ENCODE measurements at regions not wholly inside any gene's neighbourhood (a gene's known extent, or its start where the extent isn't known, plus 50 kb on each side); places are given as distances from the start of the nearest gene placed in this dataset.

GRCh38 chr13:50453188-50453587, 390.3 kb downstream of the DLEU7 start:
- H3K4me2 ChIP-seq: no peak overlapping the region
- intact Hi-C loops (cut with micrococcal nuclease; ENCODE audit: unreplicated experiment): no loop called here
- no peak for DNase-seq
- ChIA-PET CTCF (no interaction called here), POLR2A (ENCODE audit: unreplicated experiment) (no interaction called here)
- no peak for TF ChIP-seq EZH2 (IDR thresholded peaks at IDR 0.05; ENCODE audit: low read depth)
- TF ChIP-seq, protein P1, sequence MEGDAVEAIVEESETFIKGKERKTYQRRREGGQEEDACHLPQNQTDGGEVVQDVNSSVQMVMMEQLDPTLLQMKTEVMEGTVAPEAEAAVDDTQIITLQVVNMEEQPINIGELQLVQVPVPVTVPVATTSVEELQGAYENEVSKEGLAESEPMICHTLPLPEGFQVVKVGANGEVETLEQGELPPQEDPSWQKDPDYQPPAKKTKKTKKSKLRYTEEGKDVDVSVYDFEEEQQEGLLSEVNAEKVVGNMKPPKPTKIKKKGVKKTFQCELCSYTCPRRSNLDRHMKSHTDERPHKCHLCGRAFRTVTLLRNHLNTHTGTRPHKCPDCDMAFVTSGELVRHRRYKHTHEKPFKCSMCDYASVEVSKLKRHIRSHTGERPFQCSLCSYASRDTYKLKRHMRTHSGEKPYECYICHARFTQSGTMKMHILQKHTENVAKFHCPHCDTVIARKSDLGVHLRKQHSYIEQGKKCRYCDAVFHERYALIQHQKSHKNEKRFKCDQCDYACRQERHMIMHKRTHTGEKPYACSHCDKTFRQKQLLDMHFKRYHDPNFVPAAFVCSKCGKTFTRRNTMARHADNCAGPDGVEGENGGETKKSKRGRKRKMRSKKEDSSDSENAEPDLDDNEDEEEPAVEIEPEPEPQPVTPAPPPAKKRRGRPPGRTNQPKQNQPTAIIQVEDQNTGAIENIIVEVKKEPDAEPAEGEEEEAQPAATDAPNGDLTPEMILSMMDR (conservative IDR thresholded peaks at IDR 0.05): no peak
- no peak overlapping the region for H3K4me3 ChIP-seq
- H3K9me2 ChIP-seq (ENCODE audit: insufficient read depth): no peaks in the 10 kb centered on the region
- no peaks in the 10 kb centered on the region for H4K20me1 ChIP-seq (ENCODE audit: insufficient read depth)
- H3K27me3 ChIP-seq (ENCODE audit: insufficient read depth, low read depth): no peaks in the 10 kb centered on the region
- no peaks in the 10 kb centered on the region for H3F3A ChIP-seq (ENCODE audit: insufficient read depth, low read depth)
- no TSS peak for BruUV-seq (replicated peaks)
- H3K36me3 ChIP-seq (ENCODE audit: low read depth): no peaks in the 10 kb centered on the region
- no peak overlapping the region for H2AFZ ChIP-seq
- no peaks in the 10 kb centered on the region for H3K79me2 ChIP-seq (ENCODE audit: low read depth)
- H3K4me1 ChIP-seq (replicated peaks; ENCODE audit: insufficient read depth): no peaks in the 10 kb centered on the region
- no peaks in the 10 kb centered on the region for H3K9me3 ChIP-seq (ENCODE audit: insufficient read depth, low read depth)
- no peak overlapping the region for H3K27ac ChIP-seq

- POLR2A ChIA-PET (ENCODE audit: unreplicated experiment): no interaction called here
- intact Hi-C loops (cut with micrococcal nuclease; ENCODE audit: unreplicated experiment): no loop called here
- Histone ChIP-seq H3K9me2 (ENCODE audit: insufficient read depth) (0 out of 2 replicates have a peak, but pooled peaks cover 2% of the 10 kb centered on the region), H3K4me3 (no peak overlapping the region), H3K4me2 (no peak overlapping the region), H4K20me1 (ENCODE audit: insufficient read depth) (no peaks in the 10 kb centered on the region), H3K79me2 (ENCODE audit: low read depth) (no peaks in the 10 kb centered on the region), H3K4me1 (replicated peaks; ENCODE audit: insufficient read depth) (no peaks in the 10 kb centered on the region), H2AFZ (no peak overlapping the region), H3F3A (ENCODE audit: insufficient read depth, low read depth) (no peaks in the 10 kb centered on the region), H3K9me3 (ENCODE audit: insufficient read depth, low read depth) (no peaks in the 10 kb centered on the region), H3K27me3 (ENCODE audit: insufficient read depth, low read depth) (no peaks in the 10 kb centered on the region), H3K36me3 (ENCODE audit: low read depth) (no peaks in the 10 kb centered on the region), H3K27ac (no peak overlapping the region)
- DNase-seq: no peak
- CTCF ChIA-PET: no interaction called here
- TF ChIP-seq, protein P1 (conservative IDR thresholded peaks at IDR 0.05): no peak
- TF ChIP-seq EZH2 (IDR thresholded peaks at IDR 0.05; ENCODE audit: low read depth): no peak
- BruUV-seq (replicated peaks): no TSS peak
Observed at GRCh38 chr13:50456111-50456510, 387.4 kb downstream of the DLEU7 start.

- BruUV-seq (replicated peaks): no TSS peak
- Histone ChIP-seq H3K36me3 (ENCODE audit: low read depth) (no peaks in the 10 kb centered on the region), H3K4me1 (replicated peaks; ENCODE audit: insufficient read depth) (no peaks in the 10 kb centered on the region), H2AFZ (no peak overlapping the region), H3K9me3 (ENCODE audit: insufficient read depth, low read depth) (no peaks in the 10 kb centered on the region), H3K9me2 (ENCODE audit: insufficient read depth) (0 out of 2 replicates have a peak, but pooled peaks cover 3% of the 10 kb centered on the region), H4K20me1 (ENCODE audit: insufficient read depth) (no peaks in the 10 kb centered on the region), H3K4me2 (no peak overlapping the region), H3K4me3 (no peak overlapping the region), H3F3A (ENCODE audit: insufficient read depth, low read depth) (no peaks in the 10 kb centered on the region), H3K27me3 (ENCODE audit: insufficient read depth, low read depth) (no peaks in the 10 kb centered on the region), H3K27ac (no peak overlapping the region), H3K79me2 (ENCODE audit: low read depth) (no peaks in the 10 kb centered on the region)
- intact Hi-C loops (cut with micrococcal nuclease; ENCODE audit: unreplicated experiment): no loop called here
- CTCF ChIA-PET: no interaction called here
- DNase-seq: no peak
- POLR2A ChIA-PET (ENCODE audit: unreplicated experiment): no interaction called here
- no peak for TF ChIP-seq EZH2 (IDR thresholded peaks at IDR 0.05; ENCODE audit: low read depth)
- TF ChIP-seq, protein P1 (conservative IDR thresholded peaks at IDR 0.05): no peak
Observed at GRCh38 chr13:50457415-50458393, 385.8 kb downstream of the DLEU7 start.

Data from PC-9 (cell line).